CD4-positive, alpha-beta memory T cell (primary cell): ENCODE measurements at regions not wholly inside any gene's neighbourhood (a gene's known extent, or its start where the extent isn't known, plus 50 kb on each side); places are given as distances from the start of the nearest gene placed in this dataset.

Experiments used
- CTCF ChIA-PET: fragments of 350-600 bp; sonication (Branson Sonifier 250); formaldehyde crosslinking; loops from one replicate; lab custom pipeline; 2021; ENCODE audit warnings: inconsistent platforms; ENCODE audit not compliant: partially characterized antibody; lab: Charles Lee
- POLR2A ChIA-PET: fragments of 350-600 bp; sonication (Branson Sonifier 250); formaldehyde crosslinking; loops from one replicate; lab custom pipeline; 2021; ENCODE audit not compliant: partially characterized antibody; lab: Charles Lee
- DNase-seq, 5 donors: peaks; one replicate each; pipeline versions ENCODE4 v3.0.0 to v3.0.0-alpha.2; 2020 to 2022; ENCODE audit warnings: mixed read lengths in 1 of 5
- H3K27ac ChIP-seq: one replicate; pipeline ENCODE4 v1.7.0; 2013; ENCODE audit warnings: low read depth, low read length
- H3K27me3 ChIP-seq: 2 replicates; pipeline ENCODE4 v1.7.0; 2013; ENCODE audit warnings: mild to moderate bottlenecking, low read length, moderate library complexity; ENCODE audit not compliant: insufficient read depth
- H3K36me3 ChIP-seq: 2 replicates; pipeline ENCODE4 v1.7.0; 2013; ENCODE audit warnings: mild to moderate bottlenecking, low read length, moderate library complexity; ENCODE audit not compliant: insufficient read depth
- H3K4me1 ChIP-seq: 2 replicates; pipeline ENCODE4 v1.7.0; 2013; ENCODE audit warnings: mild to moderate bottlenecking, low read length, moderate library complexity; ENCODE audit not compliant: insufficient read depth
- H3K4me3 ChIP-seq, 2 donors: one replicate each; pipeline ENCODE4 v1.7.0; 2013; ENCODE audit warnings: low read length in 2 of 2, mild to moderate bottlenecking in 1 of 2
- H3K9me3 ChIP-seq, 2 donors: one replicate each; pipeline ENCODE4 v1.7.0; 2013; ENCODE audit warnings: low read length in 2 of 2, control low read depth in 1 of 2; ENCODE audit not compliant: control insufficient read depth in 1 of 2
- H3K27ac Mint-ChIP-seq, 7 donors: one replicate each; pipeline ENCODE4 v1.8.0; 2020 to 2021; ENCODE audit warnings: mixed read lengths in 7 of 7, mild to moderate bottlenecking in 6 of 7, inconsistent platforms in 3 of 7, moderate library complexity in 3 of 7
- H3K27me3 Mint-ChIP-seq, 2 donors: one replicate each; pipeline ENCODE4 v1.8.0; 2020 to 2021; ENCODE audit warnings: mixed read lengths in 2 of 2
- H3K36me3 Mint-ChIP-seq, 2 donors: one replicate each; pipeline ENCODE4 v1.8.0; 2020 to 2021; ENCODE audit warnings: mixed read lengths in 2 of 2, inconsistent platforms in 1 of 2, mild to moderate bottlenecking in 1 of 2
- H3K4me1 Mint-ChIP-seq, 4 donors: one replicate each; pipeline ENCODE4 v1.8.0; 2020 to 2021; ENCODE audit warnings: mixed read lengths in 4 of 4, mild to moderate bottlenecking in 1 of 4
- H3K4me3 Mint-ChIP-seq, 8 donors: one replicate each; pipeline ENCODE4 v1.8.0; 2020 to 2021; ENCODE audit warnings: mixed read lengths in 8 of 8, mild to moderate bottlenecking in 7 of 8, moderate library complexity in 6 of 8, inconsistent platforms in 3 of 8
- H3K9me3 Mint-ChIP-seq, 8 donors: one replicate each; pipeline ENCODE4 v1.8.0; 2020 to 2021; ENCODE audit warnings: mixed read lengths in 8 of 8, mild to moderate bottlenecking in 5 of 8, inconsistent platforms in 3 of 8, moderate library complexity in 1 of 8
- intact Hi-C: fragments of 100-400 bp; cut with micrococcal nuclease; formaldehyde crosslinking; loops from one replicate; pipeline ENCODE4 v1.15.1; 2023

DNA sequence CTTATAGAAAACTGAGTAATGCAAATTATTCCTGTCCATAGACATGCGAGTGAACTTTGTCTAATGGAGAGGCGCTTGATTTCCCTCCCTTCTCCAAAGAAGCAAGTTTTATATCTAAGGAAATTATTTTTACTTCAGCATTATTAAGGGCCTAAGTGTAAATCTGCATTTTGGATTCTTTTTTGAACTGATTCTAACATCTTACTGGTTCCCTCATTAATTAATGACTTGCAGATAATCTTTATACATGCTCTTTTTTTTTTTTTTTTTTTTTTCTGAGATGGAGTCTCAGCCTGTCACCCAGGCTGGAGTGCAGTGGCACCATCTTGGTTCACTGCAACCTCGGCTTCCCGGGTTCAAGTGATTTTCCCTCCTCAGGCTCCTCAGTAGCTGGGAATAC is 209.5 kb downstream of the TLE4 start:
- H3K9me3 ChIP-seq: no peaks in the 10 kb centered on the region
- H3K27ac ChIP-seq: no peak overlapping the region
- H3K36me3 Mint-ChIP-seq: peaks cover 0 to 7% of the 10 kb centered on the region in 2 donors
- ChIA-PET CTCF (interaction anchor here (1.0 kb wide), 1 partner anchor 23 kb away, joined by 3 read pairs; no protein-coding TSS in a partner anchor), POLR2A (no interaction called here)
- H3K9me3 Mint-ChIP-seq: peaks cover 0 to 2% (median 0%) of the 10 kb centered on the region in 8 donors
- no peak for DNase-seq
- no peak overlapping the region for H3K4me3 ChIP-seq
- no peak overlapping the region for H3K4me3 Mint-ChIP-seq
- intact Hi-C loops: no loop called here
- H3K27ac Mint-ChIP-seq: no peak overlapping the region
- H3K4me1 Mint-ChIP-seq: peaks cover 0 to 1% (median 0%) of the 10 kb centered on the region in 4 donors
- no peaks in the 10 kb centered on the region for H3K36me3 ChIP-seq
- H3K27me3 Mint-ChIP-seq: peaks cover 0 to 3% of the 10 kb centered on the region in 2 donors
- H3K27me3 ChIP-seq: no peaks in the 10 kb centered on the region
- H3K4me1 ChIP-seq: no peaks in the 10 kb centered on the region

DNA sequence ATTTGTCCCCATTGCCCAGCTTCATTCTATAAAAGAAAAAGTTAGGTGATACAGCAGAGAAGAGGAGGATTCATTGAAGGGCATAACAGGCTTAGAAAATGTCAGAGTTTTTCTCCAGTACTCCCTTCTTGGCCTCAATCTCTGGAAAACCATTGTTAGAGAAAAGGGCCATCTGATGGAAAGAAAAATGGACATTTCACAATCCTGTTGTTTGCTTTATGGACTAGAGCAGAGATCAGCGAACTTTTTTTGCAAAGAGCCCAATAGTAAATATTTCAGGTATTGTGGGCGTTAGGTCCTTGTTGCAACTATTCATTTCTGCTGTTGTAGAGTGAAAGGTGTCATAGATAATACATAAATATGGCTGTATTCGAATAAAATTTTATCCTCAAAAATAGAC is 208.8 kb downstream of the TLE4 start:
- Mint-ChIP-seq H3K27ac (no peak overlapping the region), H3K36me3 (peaks cover 0 to 7% of the 10 kb centered on the region in 2 donors), H3K27me3 (peaks cover 0 to 3% of the 10 kb centered on the region in 2 donors), H3K9me3 (peaks cover 0 to 2% (median 0%) of the 10 kb centered on the region in 8 donors), H3K4me3 (no peak overlapping the region), H3K4me1 (peaks cover 0 to 1% (median 0%) of the 10 kb centered on the region in 4 donors)
- no peak for DNase-seq
- intact Hi-C loops: no loop called here
- Histone ChIP-seq H3K27ac (no peak overlapping the region), H3K4me1 (no peaks in the 10 kb centered on the region), H3K4me3 (no peak overlapping the region), H3K27me3 (no peaks in the 10 kb centered on the region), H3K9me3 (no peaks in the 10 kb centered on the region), H3K36me3 (no peaks in the 10 kb centered on the region)
- ChIA-PET POLR2A (no interaction called here), CTCF (interaction anchor here (1.0 kb wide), 1 partner anchor 23 kb away, joined by 3 read pairs; no protein-coding TSS in a partner anchor)

DNA sequence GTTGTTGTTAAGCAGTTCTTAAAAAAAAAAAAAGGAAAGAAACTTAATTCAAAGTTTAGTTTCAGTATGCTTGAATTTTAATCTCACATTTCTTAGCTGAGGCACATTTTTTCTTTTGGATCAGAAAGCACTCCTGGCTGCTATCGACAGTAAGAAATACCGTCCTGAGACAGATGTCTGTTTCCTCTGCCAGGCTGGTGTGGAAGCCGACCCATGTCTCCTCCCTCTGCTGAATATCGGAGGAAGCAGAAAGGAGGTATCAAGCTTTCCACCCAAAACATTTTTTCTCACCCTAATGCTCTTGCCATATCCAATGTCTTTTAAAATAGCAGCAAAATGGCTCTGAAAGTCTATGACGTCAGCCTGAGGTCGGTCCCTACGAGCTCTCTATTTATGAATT is 208.1 kb downstream of the TLE4 start:
- POLR2A ChIA-PET: no interaction called here
- intact Hi-C loops: no loop called here
- H3K4me1 ChIP-seq: no peaks in the 10 kb centered on the region
- no peaks in the 10 kb centered on the region for H3K9me3 ChIP-seq
- Mint-ChIP-seq H3K4me3 (no peak overlapping the region), H3K36me3 (peaks cover 0 to 7% of the 10 kb centered on the region in 2 donors), H3K27me3 (peaks cover 0 to 3% of the 10 kb centered on the region in 2 donors), H3K27ac (no peak overlapping the region), H3K9me3 (peaks cover 0 to 2% (median 0%) of the 10 kb centered on the region in 8 donors), H3K4me1 (peaks cover 0 to 1% (median 0%) of the 10 kb centered on the region in 4 donors)
- no peak overlapping the region for H3K27ac ChIP-seq
- DNase-seq: no peak
- no peak overlapping the region for H3K4me3 ChIP-seq
- CTCF ChIA-PET: no interaction called here
- H3K27me3 ChIP-seq: no peaks in the 10 kb centered on the region
- no peaks in the 10 kb centered on the region for H3K36me3 ChIP-seq

DNA sequence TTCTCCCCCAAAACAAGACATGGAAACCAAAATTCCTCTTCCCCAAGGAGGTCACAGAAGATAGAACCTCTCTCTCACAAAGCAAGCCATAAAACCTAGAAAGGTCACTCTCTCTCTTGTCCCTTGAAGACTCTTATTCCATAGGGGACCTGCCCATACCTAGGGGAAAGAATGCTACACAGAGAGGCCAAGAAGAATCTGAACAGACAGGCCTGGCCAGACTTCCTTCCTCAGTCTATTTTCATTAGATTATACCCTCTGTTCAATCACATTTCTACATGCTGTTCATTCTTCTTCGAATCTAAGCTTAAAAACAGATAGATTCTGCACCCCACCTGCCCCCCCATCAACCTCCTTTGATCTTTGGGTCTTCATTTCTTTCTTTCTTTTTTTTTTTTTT is 206.8 kb downstream of the TLE4 start:
- H3K4me3 ChIP-seq: no peak overlapping the region
- intact Hi-C loops: no loop called here
- H3K27me3 ChIP-seq: no peaks in the 10 kb centered on the region
- no peaks in the 10 kb centered on the region for H3K9me3 ChIP-seq
- H3K4me1 ChIP-seq: no peaks in the 10 kb centered on the region
- H3K36me3 ChIP-seq: no peaks in the 10 kb centered on the region
- Mint-ChIP-seq H3K36me3 (peaks cover 0 to 7% of the 10 kb centered on the region in 2 donors), H3K27me3 (peaks cover 0 to 4% of the 10 kb centered on the region in 2 donors), H3K9me3 (peaks cover 0 to 2% (median 0%) of the 10 kb centered on the region in 8 donors), H3K4me1 (peaks cover 0 to 1% (median 0%) of the 10 kb centered on the region in 4 donors), H3K27ac (no peak overlapping the region), H3K4me3 (no peak overlapping the region)
- H3K27ac ChIP-seq: no peak overlapping the region
- CTCF ChIA-PET: interaction anchor here (1.3 kb wide), 1 partner anchor 8 kb away, joined by 3 read pairs; no protein-coding TSS in a partner anchor
- POLR2A ChIA-PET: no interaction called here
- DNase-seq: no peak

DNA sequence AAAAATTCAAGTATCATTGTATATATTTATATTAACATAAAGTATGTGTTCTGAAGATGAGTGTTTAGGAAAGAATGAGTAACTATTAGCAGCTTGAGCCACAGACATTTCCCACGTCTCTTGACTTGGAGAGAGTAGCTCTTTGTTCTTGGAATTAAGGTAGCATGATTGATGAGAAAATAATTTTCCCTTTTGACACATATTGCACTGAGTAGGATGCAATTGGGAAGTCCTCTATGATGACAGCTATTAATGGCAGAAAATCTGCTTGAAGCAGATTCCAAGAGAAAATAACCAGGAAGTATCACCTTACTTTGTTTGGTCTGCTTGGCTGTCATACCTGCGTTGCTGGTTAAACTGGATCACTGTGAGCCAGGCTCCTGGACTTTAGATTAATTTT is 204.8 kb downstream of the TLE4 start:
- H3K27ac ChIP-seq: no peak overlapping the region
- no peaks in the 10 kb centered on the region for H3K36me3 ChIP-seq
- Mint-ChIP-seq H3K4me3 (no peak overlapping the region), H3K27ac (no peak overlapping the region), H3K36me3 (no peaks in the 10 kb centered on the region), H3K4me1 (no peaks in the 10 kb centered on the region), H3K27me3 (peaks cover 0 to 7% of the 10 kb centered on the region in 2 donors), H3K9me3 (no peaks in the 10 kb centered on the region)
- DNase-seq: no peak
- no peaks in the 10 kb centered on the region for H3K4me1 ChIP-seq
- ChIA-PET CTCF (no interaction called here), POLR2A (no interaction called here)
- no peaks in the 10 kb centered on the region for H3K9me3 ChIP-seq
- intact Hi-C loops: no loop called here
- H3K4me3 ChIP-seq: no peak overlapping the region
- no peaks in the 10 kb centered on the region for H3K27me3 ChIP-seq
